NCI-H526 (cell line): ENCODE measurements at regions not wholly inside any gene's neighbourhood (a gene's known extent, or its start where the extent isn't known, plus 50 kb on each side); places are given as distances from the start of the nearest gene placed in this dataset.

ENCODE experiments used
- DNase-seq, 2 experiments: peaks; one replicate each; lab custom pipeline; 2025; lab: John Stamatoyannopoulos, UW

DNA sequence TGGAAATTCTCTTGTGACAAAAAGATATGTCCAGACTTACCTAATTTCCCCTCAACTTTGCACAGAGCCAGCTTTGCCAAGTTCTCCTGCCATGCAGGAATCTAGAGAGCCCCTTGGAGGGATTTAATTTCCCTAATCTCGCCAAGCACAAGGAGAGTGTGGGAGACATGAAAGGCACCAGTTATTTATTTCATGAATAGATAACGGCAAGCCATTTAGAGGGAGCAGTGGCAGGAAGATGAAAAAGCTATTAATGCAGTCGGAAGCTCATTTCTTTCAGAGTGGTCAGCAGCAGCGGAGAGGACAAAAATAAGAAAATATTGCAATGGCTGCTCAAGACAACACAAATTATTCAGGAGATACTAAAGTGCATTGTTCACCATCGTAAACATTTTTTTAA lies 150.9 kb upstream of the WSCD2 start:
- no peak for DNase-seq

DNA sequence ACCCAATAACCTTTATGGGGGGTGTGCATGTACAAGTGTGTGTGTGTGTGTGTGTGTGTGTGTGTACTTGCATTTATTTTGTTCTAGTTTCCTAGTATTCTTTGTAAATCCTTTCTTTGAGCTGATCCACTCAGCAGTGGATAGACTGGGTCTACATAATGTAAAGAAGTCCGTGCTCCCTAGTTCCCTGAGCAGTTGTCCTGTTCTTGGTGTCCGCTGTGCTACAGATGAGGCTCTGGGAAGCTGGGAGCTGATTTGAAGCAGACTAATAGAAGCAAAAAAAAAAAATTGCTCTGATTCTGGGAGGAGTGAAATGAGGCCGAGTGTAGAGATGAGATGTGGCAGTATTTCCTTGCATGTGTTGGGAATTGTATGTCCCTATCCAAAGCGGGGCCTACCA lies 150.4 kb upstream of the WSCD2 start:
- no peak for DNase-seq

DNA sequence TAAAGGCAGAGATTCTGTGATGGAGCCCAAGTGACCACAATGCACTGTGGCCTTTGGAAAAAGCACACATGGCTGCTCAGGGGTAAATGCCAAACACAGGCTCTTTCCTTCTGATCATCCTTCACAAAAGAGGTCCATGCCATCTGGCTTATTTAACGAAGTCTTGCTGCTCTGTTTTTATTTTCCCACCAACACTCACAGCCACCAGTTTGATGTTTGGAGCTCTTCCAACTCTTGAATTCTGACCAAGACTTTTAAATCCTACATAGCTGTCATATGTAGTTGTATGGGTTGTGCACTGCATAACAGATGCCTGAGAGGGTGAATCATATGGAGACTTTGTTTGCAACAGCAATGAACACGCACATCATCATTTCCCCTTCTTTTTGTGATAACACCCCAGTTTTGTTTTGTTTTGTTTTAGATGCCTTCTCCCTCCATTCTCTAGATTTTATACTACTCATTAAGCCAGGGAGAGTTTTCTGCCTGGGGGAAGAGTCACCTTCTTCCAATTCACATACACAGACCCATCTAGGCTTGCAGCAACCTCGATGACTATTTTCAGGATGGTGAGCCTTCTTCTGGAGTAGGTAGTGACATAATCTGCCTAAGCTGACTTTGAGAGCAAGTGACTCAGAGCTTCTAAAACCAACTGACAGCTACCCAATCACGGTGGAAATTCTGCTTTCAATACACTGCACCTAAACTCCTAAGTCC lies 145.2 kb upstream of the WSCD2 start:
- no peak for DNase-seq

DNA sequence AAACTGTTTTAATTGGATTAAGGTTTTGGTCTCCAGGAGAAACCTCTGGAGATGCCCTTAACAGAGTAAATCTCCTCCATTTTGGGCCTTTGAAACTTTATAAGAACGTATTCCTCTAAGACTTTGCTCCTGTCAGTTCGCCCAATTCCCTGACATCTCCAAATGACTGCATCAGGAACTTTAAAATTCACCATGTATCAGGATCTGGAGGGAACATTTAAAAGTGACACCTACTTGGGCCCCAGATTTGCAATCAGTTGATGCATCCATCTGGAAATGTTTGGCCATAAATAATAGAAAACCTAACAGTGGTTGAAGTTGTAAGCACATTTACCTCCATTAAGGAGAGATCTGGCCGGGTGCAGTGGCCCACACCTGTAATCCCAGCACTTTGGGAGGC lies 144.1 kb upstream of the WSCD2 start:
- DNase-seq: no peak

DNA sequence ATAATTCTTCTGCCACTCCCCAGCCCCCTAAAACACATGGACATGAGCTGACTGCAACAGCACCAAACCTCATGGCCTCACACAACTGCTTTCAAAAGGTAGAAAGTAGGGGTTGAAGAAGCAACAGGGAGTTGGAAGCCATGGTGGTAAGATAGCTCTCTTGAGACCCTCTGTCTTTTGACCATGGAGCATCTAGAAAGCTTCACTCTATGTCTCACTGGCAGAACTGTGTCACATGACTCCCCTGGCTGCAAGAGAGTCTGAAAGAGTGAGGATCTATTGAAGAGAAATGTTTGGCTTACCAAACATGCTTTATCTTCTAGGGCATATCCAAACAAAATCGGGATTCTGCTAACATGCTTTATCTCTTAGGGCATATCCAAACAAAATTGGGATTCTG lies 142.9 kb upstream of the WSCD2 start:
- DNase-seq: no peak

- DNase-seq: peak; percentile 46 to 75
These were observed 138.8 kb upstream of the WSCD2 start for GRCh38 chr12:107990325-107990724.

- no peak for DNase-seq
These were observed 137.1 kb upstream of the WSCD2 start for GRCh38 chr12:107992029-107992428.

GRCh38 chr12:107992870-107993451 lies 136.1 kb upstream of the WSCD2 start:
- DNase-seq: peak; percentile 61 to 79

GRCh38 chr12:107998863-107999262 lies 130.2 kb upstream of the WSCD2 start:
- DNase-seq: no peak

GRCh38 chr12:108000111-108000510 lies 129.0 kb upstream of the WSCD2 start:
- DNase-seq: no peak

DNA sequence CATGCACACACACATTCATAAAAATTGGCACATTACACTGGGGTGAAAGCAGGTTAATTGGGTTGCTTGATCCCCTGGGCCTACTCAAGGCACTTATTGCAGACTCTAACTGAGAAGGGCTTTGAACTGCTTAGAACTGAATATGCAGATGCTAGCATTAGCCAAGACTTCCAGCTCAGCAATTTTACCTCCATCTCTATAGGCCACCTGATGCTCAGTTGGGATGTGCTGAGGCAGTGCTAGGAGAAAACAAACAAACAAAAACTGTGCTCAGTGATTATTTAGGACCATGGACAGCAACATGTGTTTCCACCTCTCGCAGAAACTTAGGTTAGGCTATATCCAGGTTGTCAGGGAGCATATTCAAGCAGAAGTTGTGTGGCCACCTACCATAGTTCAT lies 124.8 kb upstream of the WSCD2 start:
- no peak for DNase-seq

DNA sequence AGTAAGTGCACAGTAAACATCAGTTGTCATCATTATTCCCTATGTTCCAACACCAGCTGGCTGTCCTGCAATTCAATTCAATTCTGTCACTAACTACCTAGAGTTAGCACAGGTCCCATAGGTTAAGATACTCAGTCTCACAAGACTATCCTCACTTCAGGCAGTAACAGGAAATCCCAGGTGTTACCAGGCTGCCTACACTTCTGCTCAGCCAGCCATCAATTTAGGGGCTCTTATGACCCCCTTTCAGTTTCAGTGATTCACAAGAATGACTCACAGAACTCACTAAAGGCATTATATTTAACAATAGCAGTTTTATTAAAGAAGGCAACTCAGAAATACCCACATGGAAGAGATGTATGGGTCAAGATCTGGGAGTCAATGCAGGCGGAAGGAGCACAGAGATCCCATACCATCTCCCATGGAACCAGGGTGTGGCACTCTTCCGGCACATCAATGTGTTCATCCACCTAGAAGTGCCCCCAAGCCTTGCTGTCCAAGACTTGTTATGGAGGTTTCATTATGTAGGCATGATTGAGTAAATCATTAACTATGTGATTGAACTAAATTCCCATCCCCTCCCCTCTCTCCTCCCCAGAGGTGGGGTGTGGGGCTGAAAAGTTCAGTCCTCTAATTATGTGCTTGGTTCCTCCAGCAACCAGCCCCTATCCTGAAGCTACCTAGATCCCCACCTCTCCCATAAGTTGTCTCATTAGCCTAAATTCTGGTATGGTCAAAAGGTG lies 120.8 kb upstream of the WSCD2 start:
- DNase-seq: no peak

DNA sequence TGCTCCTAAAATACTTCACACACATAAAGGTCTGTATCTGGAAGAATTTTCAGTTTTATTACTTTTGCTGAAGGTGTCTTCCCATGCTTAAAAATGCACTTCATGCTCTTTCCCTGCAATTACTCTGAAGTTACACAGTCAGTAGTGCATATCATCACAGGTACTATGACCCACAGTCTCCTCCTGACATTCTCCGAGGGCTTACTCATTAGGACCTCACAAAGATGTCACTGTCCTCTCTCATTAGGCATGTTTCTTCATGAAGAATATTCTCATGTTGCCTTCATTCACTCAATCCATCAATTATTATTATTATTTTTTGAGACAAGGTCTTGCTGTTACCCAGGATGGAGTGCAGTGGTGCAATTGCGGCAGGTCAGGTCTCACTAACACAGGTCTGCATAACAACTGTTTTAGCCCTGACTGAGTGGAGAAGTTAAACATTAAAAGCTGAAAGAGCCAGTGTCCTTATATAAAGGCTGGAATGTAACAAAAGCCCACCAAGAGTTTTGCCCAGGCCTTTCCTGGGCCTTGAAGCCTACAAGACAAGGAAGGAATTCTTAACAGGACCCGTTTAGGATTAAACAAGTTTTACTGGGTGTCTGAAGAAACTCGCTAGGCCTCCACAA lies 119.5 kb upstream of the WSCD2 start:
- DNase-seq: no peak

GRCh38 chr12:108016022-108016564 lies 113.0 kb upstream of the WSCD2 start:
- DNase-seq: no peak

- DNase-seq: no peak
These were observed 111.5 kb upstream of the WSCD2 start for GRCh38 chr12:108017472-108018057.

GRCh38 chr12:108019862-108020261 lies 109.2 kb upstream of the WSCD2 start:
- no peak for DNase-seq

DNA sequence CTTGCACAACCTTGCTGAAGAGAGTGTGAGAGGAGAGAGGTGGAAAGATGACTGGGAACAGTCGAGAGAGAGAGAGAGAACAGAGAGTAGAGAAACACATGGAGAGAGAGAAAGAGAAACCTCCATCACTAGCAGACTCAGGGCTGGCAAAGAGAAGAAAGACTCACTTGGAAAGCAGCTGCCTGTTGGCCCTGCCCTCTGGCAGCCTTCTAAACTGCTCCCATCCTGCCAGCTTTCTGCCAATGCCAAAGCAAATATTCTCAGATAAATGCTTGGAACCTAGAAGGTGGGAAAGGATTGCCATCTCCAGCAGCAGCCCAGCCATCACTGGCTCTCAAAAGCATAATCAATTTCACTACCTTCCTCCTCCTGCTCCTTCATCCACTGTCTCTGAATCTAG lies 107.9 kb upstream of the WSCD2 start:
- no peak for DNase-seq

DNA sequence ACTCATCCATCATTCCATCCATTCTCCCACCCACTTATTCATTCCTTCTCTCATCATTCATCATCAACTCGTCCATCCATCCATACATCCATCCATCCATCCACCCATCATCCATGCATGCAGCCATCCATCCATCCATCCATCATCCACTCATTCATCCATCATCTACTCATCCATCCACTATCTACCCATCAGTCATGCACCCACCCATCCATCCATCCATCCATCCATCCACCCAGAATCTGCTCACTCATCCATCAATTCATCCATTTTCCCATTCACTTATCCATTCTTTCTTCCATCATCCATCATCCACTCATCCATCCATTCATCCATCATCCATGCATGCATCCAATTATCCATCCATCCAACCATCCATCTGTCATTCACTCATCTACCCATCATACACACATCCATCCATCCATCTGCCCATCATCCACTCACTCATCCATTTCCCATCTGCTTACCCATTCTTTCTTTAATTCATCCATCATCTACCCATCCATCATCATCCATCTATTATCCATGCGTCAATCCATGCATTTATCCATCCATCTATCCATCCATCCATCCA lies 107.1 kb upstream of the WSCD2 start:
- DNase-seq: no peak

DNA sequence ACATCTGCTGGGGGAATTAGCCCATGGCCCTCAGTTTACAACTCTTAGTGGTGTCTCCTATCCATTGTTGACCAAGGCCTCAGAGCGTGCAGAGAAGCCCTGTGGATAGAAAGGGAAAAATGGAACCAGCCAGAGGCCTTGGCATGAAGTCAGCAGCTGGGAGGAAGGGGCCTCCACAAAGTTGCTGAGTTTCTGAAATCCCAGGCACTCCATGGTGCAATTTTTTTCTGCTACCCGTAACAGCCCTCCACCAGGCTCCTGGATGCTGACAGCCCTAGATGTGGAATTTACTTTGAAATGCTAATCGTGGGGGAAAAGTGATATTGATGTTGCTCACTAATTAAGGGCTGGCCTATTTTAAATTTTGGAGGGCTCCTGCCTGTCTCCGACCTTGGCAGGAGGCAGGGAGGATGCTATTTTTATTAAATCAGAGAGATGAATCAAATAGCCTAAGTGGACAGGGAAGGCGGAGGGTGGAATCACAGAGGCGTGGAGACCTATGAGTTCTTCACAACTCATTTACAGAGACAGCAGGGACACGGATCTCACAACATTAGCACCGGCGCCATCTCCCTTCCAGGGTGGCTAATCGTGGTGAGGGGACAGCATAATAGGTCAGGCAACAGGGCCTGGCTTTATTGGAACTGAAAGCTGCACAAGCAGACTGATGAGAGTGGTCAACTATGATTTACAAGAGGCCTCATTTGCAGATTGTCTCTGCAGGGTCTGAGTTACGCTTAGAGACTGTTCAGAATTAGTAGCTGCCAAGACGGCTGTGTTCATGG lies 99.8 kb upstream of the WSCD2 start:
- DNase-seq: no peak

DNA sequence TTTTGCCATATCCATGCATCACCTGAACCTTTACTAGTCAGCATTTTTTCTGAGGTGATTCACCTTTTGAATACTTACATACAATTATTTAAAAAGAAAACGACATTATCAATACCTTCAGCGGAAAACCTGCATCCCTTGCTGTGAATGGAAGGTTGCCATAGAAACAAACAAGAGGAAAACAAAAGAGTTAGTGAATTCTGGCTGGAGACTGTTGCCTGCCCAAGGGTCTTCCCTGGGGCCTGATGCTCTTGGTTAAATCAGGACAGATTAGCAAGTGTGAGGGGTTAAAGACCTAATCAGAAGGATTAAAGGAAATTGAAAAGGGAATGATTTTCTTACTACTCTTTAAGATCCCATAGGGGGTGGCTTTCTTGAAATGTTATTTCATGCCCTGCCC lies 96.0 kb upstream of the WSCD2 start:
- no peak for DNase-seq

DNA sequence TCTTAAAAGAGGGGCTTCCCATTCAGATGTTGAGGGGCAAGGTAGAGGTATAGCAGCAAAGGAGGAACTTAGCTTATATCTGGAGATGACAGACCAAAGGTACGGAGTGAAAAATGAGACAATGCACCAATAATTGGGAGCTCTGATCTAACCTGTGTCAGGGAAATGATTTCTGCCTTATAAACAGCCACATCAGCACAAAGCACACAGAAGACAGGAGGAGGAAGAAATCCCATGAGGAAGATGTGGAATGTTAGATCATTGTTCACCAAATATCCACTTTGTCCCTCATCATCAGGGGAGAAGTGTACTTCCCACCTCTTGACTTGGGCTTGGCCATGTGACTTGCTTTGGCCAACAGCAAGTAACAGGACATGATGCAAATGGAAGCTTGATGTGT lies 93.7 kb upstream of the WSCD2 start:
- DNase-seq: no peak
